Smooth muscle cell (in vitro differentiated cells): ENCODE measurements at regions not wholly inside any gene's neighbourhood (a gene's known extent, or its start where the extent isn't known, plus 50 kb on each side); places are given as distances from the start of the nearest gene placed in this dataset.

Source experiments
- DNase-seq: peaks from one replicate; lab custom pipeline; 2025; ENCODE audit not compliant: unreplicated experiment; lab: John Stamatoyannopoulos, UW
- H2AFZ ChIP-seq: fragments of 200-600 bp; sonication (generic); 2 replicates; pipeline ENCODE4 v1.6.0; 2016; ENCODE audit warnings: antibody characterized with exemption, low read depth, mild to moderate bottlenecking
- H3F3A ChIP-seq: fragments of 200-600 bp; sonication (generic); 2 replicates; pipeline ENCODE4 v1.6.0; 2017; ENCODE audit warnings: antibody characterized with exemption, low read depth
- H3K27ac ChIP-seq: fragments of 200-600 bp; sonication (generic); 2 replicates; pipeline ENCODE4 v1.5.1; 2016; ENCODE audit warnings: low read depth, mild to moderate bottlenecking
- H3K27me3 ChIP-seq: fragments of 200-600 bp; sonication (generic); 2 replicates; pipeline ENCODE4 v1.6.1; 2016; ENCODE audit warnings: low read depth, mild to moderate bottlenecking
- H3K36me3 ChIP-seq: fragments of 200-600 bp; sonication (generic); 2 replicates; pipeline ENCODE4 v1.5.1; 2016; ENCODE audit warnings: low read depth
- H3K4me1 ChIP-seq: fragments of 200-600 bp; sonication (generic); 2 replicates; pipeline ENCODE4 v1.5.1; 2016; ENCODE audit warnings: low read depth
- H3K4me2 ChIP-seq: fragments of 200-600 bp; sonication (generic); 2 replicates; pipeline ENCODE4 v1.6.0; 2016; ENCODE audit warnings: mild to moderate bottlenecking
- H3K4me3 ChIP-seq: fragments of 200-600 bp; sonication (generic); 2 replicates; pipeline ENCODE4 v1.5.1; 2016; ENCODE audit warnings: mild to moderate bottlenecking
- H3K79me2 ChIP-seq: fragments of 200-600 bp; sonication (generic); 2 replicates; pipeline ENCODE4 v1.6.0; 2016; ENCODE audit warnings: low read depth, mild to moderate bottlenecking
- H3K9ac ChIP-seq: fragments of 200-600 bp; sonication (generic); 2 replicates; pipeline ENCODE4 v1.6.0; 2016; ENCODE audit warnings: low read depth
- H3K9me3 ChIP-seq: fragments of 200-600 bp; sonication (generic); replicated peaks from 2 replicates; pipeline ENCODE4 v1.5.1; 2016; ENCODE audit warnings: low read depth
- H4K20me1 ChIP-seq: fragments of 200-600 bp; sonication (generic); 2 replicates; pipeline ENCODE4 v1.6.0; 2016; ENCODE audit warnings: low read depth
- WGBS: methylation state at CpG from one replicate; pipeline ENCODE4 v1.1.7; 2016; ENCODE audit warnings: low lambda C conversion rate; 5-methylcytosine and 5-hydroxymethylcytosine counted together
- TF ChIP-seq, protein P1 (sequence below): fragments of 200-600 bp; sonication (generic); IDR thresholded peaks from 2 replicates; pipeline ENCODE4 v1.5.1; 2017; ENCODE audit warnings: borderline replicate concordance, mild to moderate bottlenecking, antibody characterized with exemption; ENCODE audit not compliant: insufficient read depth, poor library complexity, severe bottlenecking

DNA sequence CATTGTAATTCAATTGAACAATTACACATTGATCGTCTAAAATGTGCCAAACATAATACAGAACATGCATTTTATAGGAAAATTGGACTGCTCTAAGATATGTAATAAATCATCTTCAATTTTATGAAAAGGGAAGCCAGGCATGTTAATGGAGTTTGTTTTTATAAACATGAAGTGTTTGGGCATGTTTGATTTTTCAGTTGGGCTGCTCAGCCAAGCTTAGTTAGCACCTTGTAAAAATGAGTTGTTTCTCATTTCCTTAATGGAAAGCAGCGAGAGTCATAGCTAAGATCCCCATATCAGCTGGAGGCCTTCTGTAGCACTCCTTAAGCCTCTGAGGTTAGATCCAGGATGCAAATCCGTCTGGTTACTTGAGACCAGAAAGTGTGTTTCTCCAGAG is 422.3 kb downstream of the SPRY2 start:
- Histone ChIP-seq H2AFZ (no peak overlapping the region), H4K20me1 (no peaks in the 10 kb centered on the region), H3K27me3 (no peaks in the 10 kb centered on the region), H3K36me3 (peaks cover 5% of the 10 kb centered on the region), H3K4me2 (peak overlapping the region; percentile 77), H3F3A (peaks cover 18% of the 10 kb centered on the region), H3K4me3 (no peak overlapping the region), H3K27ac (peak overlapping the region; percentile 77), H3K79me2 (no peaks in the 10 kb centered on the region), H3K4me1 (peaks cover 22% of the 10 kb centered on the region), H3K9me3 (peaks cover 4% of the 10 kb centered on the region), H3K9ac (no peak overlapping the region)
- WGBS, result 12% methylated on average over 3 of the region's 3 CpGs
- TF ChIP-seq, protein P1, sequence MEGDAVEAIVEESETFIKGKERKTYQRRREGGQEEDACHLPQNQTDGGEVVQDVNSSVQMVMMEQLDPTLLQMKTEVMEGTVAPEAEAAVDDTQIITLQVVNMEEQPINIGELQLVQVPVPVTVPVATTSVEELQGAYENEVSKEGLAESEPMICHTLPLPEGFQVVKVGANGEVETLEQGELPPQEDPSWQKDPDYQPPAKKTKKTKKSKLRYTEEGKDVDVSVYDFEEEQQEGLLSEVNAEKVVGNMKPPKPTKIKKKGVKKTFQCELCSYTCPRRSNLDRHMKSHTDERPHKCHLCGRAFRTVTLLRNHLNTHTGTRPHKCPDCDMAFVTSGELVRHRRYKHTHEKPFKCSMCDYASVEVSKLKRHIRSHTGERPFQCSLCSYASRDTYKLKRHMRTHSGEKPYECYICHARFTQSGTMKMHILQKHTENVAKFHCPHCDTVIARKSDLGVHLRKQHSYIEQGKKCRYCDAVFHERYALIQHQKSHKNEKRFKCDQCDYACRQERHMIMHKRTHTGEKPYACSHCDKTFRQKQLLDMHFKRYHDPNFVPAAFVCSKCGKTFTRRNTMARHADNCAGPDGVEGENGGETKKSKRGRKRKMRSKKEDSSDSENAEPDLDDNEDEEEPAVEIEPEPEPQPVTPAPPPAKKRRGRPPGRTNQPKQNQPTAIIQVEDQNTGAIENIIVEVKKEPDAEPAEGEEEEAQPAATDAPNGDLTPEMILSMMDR, result no peak
- no peak for DNase-seq

DNA sequence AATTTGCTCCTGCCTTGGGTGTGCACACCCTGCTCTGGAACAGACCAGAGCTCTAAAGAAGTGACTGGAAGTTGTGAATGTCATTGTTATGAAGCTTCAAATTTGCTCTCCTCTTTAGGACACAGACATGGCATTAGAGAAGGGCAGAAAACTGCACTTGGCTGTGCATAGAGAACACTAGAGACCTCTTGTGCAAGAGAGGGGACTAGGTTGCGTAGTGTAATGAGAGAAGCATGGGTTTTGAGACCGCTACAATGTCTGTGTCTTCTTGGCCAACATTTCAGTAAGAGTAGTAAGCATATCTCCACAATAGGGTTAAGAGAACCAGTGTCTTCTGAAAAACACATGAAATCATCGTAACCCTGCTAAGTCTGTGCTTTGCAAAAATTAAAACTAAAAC is 423.3 kb downstream of the SPRY2 start:
- peaks cover 2% of the 10 kb centered on the region for H3K9me3 ChIP-seq
- DNase-seq, result no peak
- no peaks in the 10 kb centered on the region for H3K79me2 ChIP-seq
- H3K27ac ChIP-seq, result no peak overlapping the region
- peaks cover 22% of the 10 kb centered on the region for H3K4me1 ChIP-seq
- H3K36me3 ChIP-seq, result peaks cover 5% of the 10 kb centered on the region
- no peak overlapping the region for H3K4me3 ChIP-seq
- H3F3A ChIP-seq, result peaks cover 18% of the 10 kb centered on the region
- TF ChIP-seq, protein P1, result no peak
- 91% methylated on average over 3 of the region's 3 CpGs for WGBS
- H3K4me2 ChIP-seq, result no peak overlapping the region
- H3K9ac ChIP-seq, result no peak overlapping the region
- no peaks in the 10 kb centered on the region for H3K27me3 ChIP-seq
- H4K20me1 ChIP-seq, result no peaks in the 10 kb centered on the region
- no peak overlapping the region for H2AFZ ChIP-seq

DNA sequence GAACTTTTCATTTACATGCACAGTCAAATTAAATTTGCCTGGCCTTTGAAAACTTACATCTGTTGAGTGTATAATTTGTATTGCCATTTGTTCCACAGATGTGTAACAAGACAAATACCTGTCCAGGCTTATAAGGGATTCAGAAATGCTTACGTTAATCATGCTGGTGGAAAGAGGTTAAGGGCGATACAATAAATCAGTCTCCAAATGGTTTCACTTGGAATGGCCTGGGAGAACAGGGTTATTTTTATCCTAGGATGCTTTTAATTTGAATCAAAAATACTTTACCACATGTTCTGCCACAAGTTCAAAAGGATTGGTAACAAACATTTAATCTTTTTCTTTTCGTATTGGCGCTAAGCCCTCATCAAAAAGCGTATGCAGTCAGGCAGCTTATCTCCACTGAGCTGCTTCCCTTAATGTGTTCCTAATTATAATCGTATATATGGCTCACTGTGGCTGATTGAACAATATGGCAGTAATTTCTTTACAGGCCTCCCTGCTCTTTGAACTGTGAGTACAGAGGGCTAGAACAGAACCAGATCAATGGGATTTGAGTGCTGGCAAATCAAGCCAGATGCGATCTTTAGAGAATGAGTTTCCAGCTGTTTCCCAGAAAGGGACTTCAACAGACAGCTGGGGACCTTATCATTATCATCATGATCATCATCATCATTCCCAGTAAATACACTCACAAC is 425.7 kb downstream of the SPRY2 start:
- TF ChIP-seq, protein P1, result no peak
- Histone ChIP-seq H3K27me3 (no peaks in the 10 kb centered on the region), H4K20me1 (no peaks in the 10 kb centered on the region), H3K27ac (peak overlapping the region; percentile 19), H3K4me2 (peak overlapping the region; percentile 43), H3K9me3 (no peaks in the 10 kb centered on the region), H3F3A (peaks cover 18% of the 10 kb centered on the region), H3K79me2 (no peaks in the 10 kb centered on the region), H3K4me1 (peaks cover 22% of the 10 kb centered on the region), H2AFZ (no peak overlapping the region), H3K4me3 (no peak overlapping the region), H3K36me3 (no peaks in the 10 kb centered on the region), H3K9ac (no peak overlapping the region)
- no peak for DNase-seq
- 39% methylated on average over 7 of the region's 7 CpGs for WGBS

DNA sequence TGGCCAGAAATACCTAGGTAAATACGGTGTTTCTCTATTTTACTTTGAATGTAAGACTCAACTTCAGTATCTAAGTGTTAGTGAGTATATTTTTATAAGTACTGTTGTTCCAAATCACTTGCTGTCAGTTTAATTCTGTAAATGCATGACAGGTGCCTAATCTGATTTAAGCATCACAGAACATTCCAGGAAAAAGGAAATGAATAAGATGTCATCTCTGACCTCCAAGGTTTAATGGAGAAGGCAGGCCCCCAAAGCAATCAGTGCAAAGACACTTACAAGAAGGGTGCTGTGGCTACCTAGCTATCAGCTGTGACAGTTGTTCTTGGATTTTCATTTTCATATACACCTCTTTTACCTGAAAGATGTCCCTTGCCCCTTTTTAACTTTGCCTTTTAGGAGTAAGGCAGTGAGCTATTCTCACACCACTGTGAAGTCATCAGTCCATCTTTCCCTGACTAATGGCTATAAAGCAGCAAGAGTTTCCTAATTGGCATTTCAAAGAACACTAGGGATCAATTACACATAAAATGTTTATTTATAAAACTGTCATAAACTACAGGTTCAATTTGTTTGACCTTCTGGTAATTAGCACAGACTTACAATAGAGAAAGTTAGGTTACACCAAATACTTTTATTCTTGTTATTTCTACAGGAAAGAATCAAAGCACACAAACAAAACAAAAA is 427.6 kb downstream of the SPRY2 start:
- Histone ChIP-seq H2AFZ (no peak overlapping the region), H3K27me3 (no peaks in the 10 kb centered on the region), H3K79me2 (no peaks in the 10 kb centered on the region), H3K27ac (no peak overlapping the region), H3F3A (peaks cover 10% of the 10 kb centered on the region), H3K36me3 (no peaks in the 10 kb centered on the region), H3K4me3 (no peak overlapping the region), H3K9me3 (no peaks in the 10 kb centered on the region), H3K4me2 (no peak overlapping the region), H3K4me1 (peaks cover 9% of the 10 kb centered on the region), H3K9ac (no peak overlapping the region), H4K20me1 (no peaks in the 10 kb centered on the region)
- no peak for DNase-seq
- TF ChIP-seq, protein P1, result no peak
- WGBS, result 100% methylated on average over 1 of the region's 1 CpG
